ENCODE measurements at regions not wholly inside any gene's neighbourhood (a gene's known extent, or its start where the extent isn't known, plus 50 kb on each side); places are given as distances from the start of the nearest gene placed in this dataset.
"Not testable (repeated sequence)": the region's sequence is repeated elsewhere in the genome, so short reads cannot be mapped to it uniquely, and the experiment has no call there.

GRCh38 chrX:99988532-99988931 lies 421.5 kb downstream of the PCDH19 start:
- DNase-seq (ENCODE audit: low spot score): not testable (repeated sequence)

GRCh38 chrX:99973572-99974226 lies 436.4 kb downstream of the PCDH19 start:
- no peak for DNase-seq (ENCODE audit: low spot score)

- no peak for DNase-seq (ENCODE audit: low spot score)
These were observed 470.2 kb downstream of the PCDH19 start for GRCh38 chrX:99939883-99940232.

GRCh38 chrX:99939206-99939882 lies 470.7 kb downstream of the PCDH19 start:
- not testable (repeated sequence) for DNase-seq (ENCODE audit: low spot score)

- DNase-seq (ENCODE audit: low spot score): no peak
These were observed 471.6 kb downstream of the PCDH19 start for GRCh38 chrX:99938464-99938863.

GRCh38 chrX:99933865-99934264 lies 476.2 kb downstream of the PCDH19 start:
- DNase-seq (ENCODE audit: low spot score): no peak

GRCh38 chrX:99914635-99915034 lies 495.4 kb downstream of the PCDH19 start:
- no peak for DNase-seq (ENCODE audit: low spot score)

- no peak for DNase-seq (ENCODE audit: low spot score)
These were observed 496.5 kb downstream of the PCDH19 start for GRCh38 chrX:99913611-99914010.

- DNase-seq (ENCODE audit: low spot score): no peak
These were observed 500.1 kb downstream of the PCDH19 start for GRCh38 chrX:99909946-99910345.

GRCh38 chrX:99901091-99901490 lies 509.0 kb downstream of the PCDH19 start:
- DNase-seq (ENCODE audit: low spot score): no peak

- no peak for DNase-seq (ENCODE audit: low spot score)
These were observed 522.2 kb downstream of the PCDH19 start for GRCh38 chrX:99887918-99888317.

- no peak for DNase-seq (ENCODE audit: low spot score)
These were observed 552.6 kb downstream of the PCDH19 start for GRCh38 chrX:99857455-99857854.

GRCh38 chrX:99833821-99834220 lies 576.3 kb downstream of the PCDH19 start:
- DNase-seq (ENCODE audit: low spot score): no peak

- no peak for DNase-seq (ENCODE audit: low spot score)
These were observed 589.9 kb downstream of the PCDH19 start for GRCh38 chrX:99820197-99820596.

- no peak for DNase-seq (ENCODE audit: low spot score)
These were observed 610.1 kb downstream of the PCDH19 start for GRCh38 chrX:99800016-99800415.

- no peak for DNase-seq (ENCODE audit: low spot score)
These were observed 611.1 kb downstream of the PCDH19 start for GRCh38 chrX:99798936-99799335.

- no peak for DNase-seq (ENCODE audit: low spot score)
These were observed 614.6 kb downstream of the PCDH19 start for GRCh38 chrX:99795495-99795894.

- no peak for DNase-seq (ENCODE audit: low spot score)
These were observed 627.5 kb downstream of the PCDH19 start for GRCh38 chrX:99782516-99783040.

GRCh38 chrX:99777912-99778311 lies 632.2 kb downstream of the PCDH19 start:
- no peak for DNase-seq (ENCODE audit: low spot score)

GRCh38 chrX:99761731-99762130 lies 648.3 kb downstream of the PCDH19 start:
- no peak for DNase-seq (ENCODE audit: low spot score)

GRCh38 chrX:99752776-99753175 lies 657.3 kb downstream of the PCDH19 start:
- no peak for DNase-seq (ENCODE audit: low spot score)

GRCh38 chrX:99750721-99751120 lies 659.4 kb downstream of the PCDH19 start:
- DNase-seq (ENCODE audit: low spot score): no peak

- no peak for DNase-seq (ENCODE audit: low spot score)
These were observed 688.0 kb downstream of the PCDH19 start for GRCh38 chrX:99722094-99722493.

GRCh38 chrX:99719140-99719539 lies 690.9 kb downstream of the PCDH19 start:
- no peak for DNase-seq (ENCODE audit: low spot score)

Measured in mucosa of gallbladder (tissue), 1 donor.